Transverse colon (tissue), 4 donors: ENCODE measurements at regions not wholly inside any gene's neighbourhood (a gene's known extent, or its start where the extent isn't known, plus 50 kb on each side); places are given as distances from the start of the nearest gene placed in this dataset.

Experiments used
- DNase-seq: peaks from one replicate; pipeline ENCODE4 v3.0.0-alpha.2; 2019
- H3K27ac ChIP-seq, 4 donors: fragments of 200-600 bp; sonication (generic); 2 replicates each; pipeline ENCODE4 v1.5.1; 2016 to 2018; ENCODE audit warnings: inconsistent platforms in 4 of 4
- H3K27me3 ChIP-seq: fragments of 200-600 bp; sonication (generic); 2 replicates; pipeline ENCODE4 v1.5.1; 2017; ENCODE audit warnings: inconsistent platforms
- H3K36me3 ChIP-seq, 4 donors: fragments of 200-600 bp; sonication (generic); 2 replicates each; pipeline ENCODE4 v1.5.1; 2017 to 2019; ENCODE audit warnings: inconsistent platforms in 4 of 4
- H3K4me1 ChIP-seq, 4 donors: fragments of 200-600 bp; sonication (generic); 2 replicates each; pipeline ENCODE4 v1.5.1; 2017 to 2020; ENCODE audit warnings: inconsistent platforms in 4 of 4
- H3K4me3 ChIP-seq, 4 donors: fragments of 200-600 bp; sonication (generic); 1 replicate in 1 of 4; 2 replicates in 3 of 4; pipeline versions ENCODE4 v1.5.1 to v1.6.1; 2017 to 2019; ENCODE audit warnings: inconsistent platforms in 4 of 4
- H3K9me3 ChIP-seq, 2 donors: fragments of 200-600 bp; sonication (generic); 2 replicates each; pipeline ENCODE4 v1.5.1; 2017 to 2019; ENCODE audit warnings: inconsistent platforms in 2 of 2
- CTCF ChIP-seq, 5 experiments: fragments of 200-600 bp in 3 of 5; fragments of 450-650 bp in 2 of 5; sonication (generic) in 3 of 5; IDR thresholded peaks; 1 replicate in 2 of 5; 2 replicates in 3 of 5; pipeline ENCODE4 v1.5.1; 2016 to 2017; ENCODE audit warnings: antibody characterized with exemption in 5 of 5, inconsistent platforms in 3 of 5, mild to moderate bottlenecking in 2 of 5, moderate library complexity in 1 of 5
- EP300 ChIP-seq: sonication (generic); formaldehyde crosslinking; IDR thresholded peaks from one replicate; pipeline ENCODE4 v1.6.1; 2017; ENCODE audit warnings: antibody characterized with exemption, low read depth
- POLR2A ChIP-seq: fragments of 450-650 bp; IDR thresholded peaks from one replicate; pipeline ENCODE4 v1.6.1; 2016; ENCODE audit warnings: antibody characterized with exemption, mild to moderate bottlenecking, moderate library complexity
- POLR2AphosphoS5 ChIP-seq, 3 donors: sonication (generic); formaldehyde crosslinking; IDR thresholded peaks; one replicate each; pipeline ENCODE4 v1.6.1; 2016; ENCODE audit warnings: antibody characterized with exemption in 3 of 3
- WGBS, 2 donors: methylation state at CpG; one replicate each; pipeline ENCODE4 v1.1.5; 2018; ENCODE audit warnings: low coverage in 1 of 2; 5-methylcytosine and 5-hydroxymethylcytosine counted together
- in situ Hi-C, 4 donors: fragments of 200-750 bp; cut with MboI; loops; one replicate each; pipeline versions ENCODE4 v1.15.0 to v1.15.1; 2017; ENCODE audit warnings: low sequenced_read_pairs in 3 of 4, low pct_ligation_motif_present in 1 of 4, low pct_unique_long_range_greater_than_20kb in 1 of 4
- intact Hi-C: fragments of 100-400 bp; cut with DNase I; formaldehyde crosslinking; loops from one replicate; pipeline ENCODE4 v1.15.1; 2023; ENCODE audit warnings: low total_unique reads

DNA sequence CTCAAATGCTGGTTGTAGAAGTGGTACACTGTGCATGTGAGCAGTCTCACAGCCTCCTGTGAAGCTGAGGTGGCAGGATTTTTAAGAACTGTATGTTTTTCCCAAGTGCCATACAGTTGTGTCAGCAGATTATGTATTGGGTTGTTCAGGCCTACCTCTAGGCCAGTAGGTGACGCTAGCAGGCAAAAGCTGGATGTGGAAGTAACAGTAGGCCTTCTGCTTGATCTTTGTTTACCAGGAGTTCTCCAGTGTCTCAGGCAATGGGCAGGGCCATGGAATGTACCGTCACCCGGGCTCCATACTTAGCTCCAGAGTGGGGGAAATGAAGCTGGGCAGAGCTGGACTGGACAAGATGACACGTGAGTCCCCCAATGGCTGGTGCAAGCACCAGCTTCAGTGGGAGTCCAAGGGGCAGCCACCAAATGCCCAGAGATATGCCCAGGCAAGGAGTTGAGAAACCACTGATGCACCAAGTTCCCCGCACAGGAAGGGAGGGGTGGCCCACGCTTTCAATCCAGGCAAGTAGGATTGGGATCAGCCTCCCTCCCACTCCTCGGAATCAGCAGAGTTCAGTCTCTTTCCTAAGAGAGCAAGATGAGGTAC, 289.7 kb downstream of the HTR1B start:
- DNase-seq, result no peak
- Histone ChIP-seq H3K4me3 (no peak overlapping the region), H3K36me3 (no peaks in the 10 kb centered on the region), H3K9me3 (peaks cover 0 to 5% of the 10 kb centered on the region in 2 donors), H3K4me1 (no peaks in the 10 kb centered on the region), H3K27me3 (no peaks in the 10 kb centered on the region), H3K27ac (no peak overlapping the region)
- 77% methylated on average over 7 of the region's 7 CpGs; no CpG with 5 or more reads in 1 of the 2 donors for WGBS, 2 donors
- TF ChIP-seq EP300, result no peak
- no peak for TF ChIP-seq POLR2AphosphoS5 (IDR thresholded peaks at IDR 0.05)
- TF ChIP-seq CTCF (IDR thresholded peaks at IDR 0.05), result no peak
- TF ChIP-seq POLR2A, result no peak
- intact Hi-C loops, result no loop called here
- in situ Hi-C loops, result no loop called here

DNA sequence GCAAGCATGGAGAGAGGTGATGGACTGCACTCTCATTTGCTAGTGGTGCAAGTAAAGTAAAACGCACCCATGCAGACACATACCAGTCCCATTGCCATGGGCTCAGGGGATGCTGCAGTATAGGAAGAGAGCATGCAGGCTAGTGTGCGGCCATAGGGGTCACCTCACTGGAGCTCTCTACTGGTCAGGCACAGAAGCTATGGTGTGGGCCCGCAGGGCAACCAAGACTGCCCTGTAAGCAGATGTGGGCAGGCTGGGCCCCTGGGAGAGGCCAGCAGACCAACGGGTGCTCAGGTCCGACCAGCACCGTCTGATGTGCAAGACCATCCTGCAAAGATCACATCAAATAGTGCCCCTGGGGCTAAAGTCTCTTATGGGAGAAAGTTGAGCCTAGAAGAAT, 290.7 kb downstream of the HTR1B start:
- TF ChIP-seq EP300 (no peak), POLR2A (no peak), POLR2AphosphoS5 (IDR thresholded peaks at IDR 0.05) (no peak), CTCF (IDR thresholded peaks at IDR 0.05) (no peak)
- H3K27me3 ChIP-seq, result no peaks in the 10 kb centered on the region
- H3K4me3 ChIP-seq, result no peak overlapping the region
- in situ Hi-C loops (no loop called here), intact Hi-C loops (no loop called here)
- no peaks in the 10 kb centered on the region for H3K36me3 ChIP-seq
- no peak for DNase-seq
- peaks cover 0 to 5% of the 10 kb centered on the region in 2 donors for H3K9me3 ChIP-seq
- H3K27ac ChIP-seq, result no peak overlapping the region
- H3K4me1 ChIP-seq, result no peaks in the 10 kb centered on the region
- 97% methylated on average over 6 of the region's 6 CpGs; no CpG with 5 or more reads in 1 of the 2 donors for WGBS, 2 donors

DNA sequence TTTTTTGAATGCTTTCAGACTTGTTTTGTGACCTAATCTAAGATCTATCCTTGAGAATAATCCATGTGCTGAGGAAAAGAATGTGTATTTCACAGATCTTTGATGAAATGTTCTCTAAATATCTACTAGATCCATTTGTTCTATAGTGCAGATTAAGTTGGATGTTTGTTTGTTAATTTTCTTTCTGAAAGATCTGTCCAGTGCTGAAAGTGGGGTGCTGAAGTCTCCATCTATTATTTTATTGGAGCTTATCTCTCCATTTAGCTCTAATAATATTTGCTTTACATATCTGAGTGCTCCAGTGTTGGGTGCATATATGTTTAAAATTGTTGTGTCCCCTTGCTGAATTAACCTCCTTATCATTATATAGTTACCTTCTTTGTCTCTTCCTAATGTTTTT, 303.6 kb downstream of the HTR1B start:
- TF ChIP-seq POLR2A (no peak), CTCF (IDR thresholded peaks at IDR 0.05) (no peak), POLR2AphosphoS5 (IDR thresholded peaks at IDR 0.05) (no peak), EP300 (no peak)
- no peak for DNase-seq
- intact Hi-C loops (no loop called here), in situ Hi-C loops (no loop called here)
- Histone ChIP-seq H3K4me1 (no peaks in the 10 kb centered on the region), H3K27me3 (no peaks in the 10 kb centered on the region), H3K36me3 (no peaks in the 10 kb centered on the region), H3K9me3 (no peaks in the 10 kb centered on the region), H3K4me3 (no peak overlapping the region), H3K27ac (no peak overlapping the region)

DNA sequence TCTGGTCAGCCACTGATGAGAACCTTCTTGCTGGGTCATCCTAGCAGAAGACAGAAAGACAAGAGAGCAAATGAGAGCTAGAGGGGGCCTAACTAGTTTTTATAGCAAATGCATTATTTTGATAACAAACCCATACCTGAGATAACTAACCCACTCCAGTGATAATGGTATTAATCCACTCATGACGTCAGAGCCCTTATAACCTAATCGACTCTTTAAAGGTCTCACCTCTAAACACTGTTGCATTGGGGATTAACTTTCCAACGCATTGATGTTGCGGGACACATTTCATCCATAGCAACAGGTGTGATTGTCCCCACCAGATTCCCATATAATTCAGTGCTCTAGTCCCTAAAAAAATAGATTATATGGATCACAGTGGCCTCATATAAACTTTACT, 312.1 kb downstream of the HTR1B start:
- TF ChIP-seq POLR2AphosphoS5 (IDR thresholded peaks at IDR 0.05) (no peak), POLR2A (no peak), EP300 (no peak), CTCF (IDR thresholded peaks at IDR 0.05) (no peak)
- no peaks in the 10 kb centered on the region for H3K36me3 ChIP-seq
- DNase-seq, result no peak
- intact Hi-C loops (no loop called here), in situ Hi-C loops (no loop called here)
- no peak overlapping the region for H3K4me3 ChIP-seq
- H3K4me1 ChIP-seq, result no peaks in the 10 kb centered on the region
- H3K27ac ChIP-seq, result no peak overlapping the region
- no peaks in the 10 kb centered on the region for H3K9me3 ChIP-seq
- H3K27me3 ChIP-seq, result no peaks in the 10 kb centered on the region
- 66 to 73% methylated on average over 4 of the region's 4 CpGs for WGBS, 2 donors
